ENCODE measurements at regions not wholly inside any gene's neighbourhood (a gene's known extent, or its start where the extent isn't known, plus 50 kb on each side); places are given as distances from the start of the nearest gene placed in this dataset.

DNA sequence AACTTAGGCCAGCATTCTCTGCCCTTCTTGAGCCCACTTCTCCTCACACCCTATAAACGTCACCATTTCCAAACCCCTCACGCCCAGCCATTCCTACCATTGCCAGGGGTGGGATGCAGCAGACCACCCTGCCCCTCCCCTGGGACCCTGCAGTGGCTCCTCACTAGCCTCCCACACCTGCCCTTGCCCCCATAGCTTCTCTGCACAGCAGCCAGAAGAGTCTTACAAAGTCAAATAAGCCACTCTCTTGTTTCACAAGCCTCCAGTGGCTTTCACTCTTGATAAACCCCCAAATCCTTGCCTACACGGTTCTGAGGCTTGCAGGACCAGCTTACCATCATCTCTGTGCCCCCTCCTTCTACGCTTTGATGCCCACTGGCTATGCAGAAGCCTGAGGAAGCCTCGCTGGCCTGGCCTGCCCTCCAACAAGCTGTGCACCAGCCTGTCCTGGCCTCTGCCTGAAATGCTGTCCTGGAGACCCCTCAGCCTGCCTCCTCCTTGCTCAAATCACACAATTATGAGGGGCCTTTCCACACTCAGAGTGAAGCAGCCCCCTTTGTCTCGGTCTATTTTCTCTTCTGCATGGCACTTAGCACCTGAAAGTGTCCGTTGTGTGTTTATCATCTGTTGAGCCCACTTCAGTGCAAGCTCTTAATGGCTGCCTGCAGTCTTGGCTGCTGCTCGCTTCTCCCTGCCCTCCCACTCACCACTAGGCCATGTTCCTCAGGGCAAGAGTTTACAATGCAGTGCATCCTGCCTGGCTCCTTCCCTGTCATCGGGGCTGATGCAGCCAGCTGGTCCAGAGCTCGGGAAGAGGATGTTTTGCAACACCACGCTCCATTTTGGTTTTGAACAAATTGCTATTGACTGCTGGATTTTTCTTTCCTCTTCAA is 82.6 kb upstream of the RGPD5 start:
- TF ChIP-seq, protein P1, sequence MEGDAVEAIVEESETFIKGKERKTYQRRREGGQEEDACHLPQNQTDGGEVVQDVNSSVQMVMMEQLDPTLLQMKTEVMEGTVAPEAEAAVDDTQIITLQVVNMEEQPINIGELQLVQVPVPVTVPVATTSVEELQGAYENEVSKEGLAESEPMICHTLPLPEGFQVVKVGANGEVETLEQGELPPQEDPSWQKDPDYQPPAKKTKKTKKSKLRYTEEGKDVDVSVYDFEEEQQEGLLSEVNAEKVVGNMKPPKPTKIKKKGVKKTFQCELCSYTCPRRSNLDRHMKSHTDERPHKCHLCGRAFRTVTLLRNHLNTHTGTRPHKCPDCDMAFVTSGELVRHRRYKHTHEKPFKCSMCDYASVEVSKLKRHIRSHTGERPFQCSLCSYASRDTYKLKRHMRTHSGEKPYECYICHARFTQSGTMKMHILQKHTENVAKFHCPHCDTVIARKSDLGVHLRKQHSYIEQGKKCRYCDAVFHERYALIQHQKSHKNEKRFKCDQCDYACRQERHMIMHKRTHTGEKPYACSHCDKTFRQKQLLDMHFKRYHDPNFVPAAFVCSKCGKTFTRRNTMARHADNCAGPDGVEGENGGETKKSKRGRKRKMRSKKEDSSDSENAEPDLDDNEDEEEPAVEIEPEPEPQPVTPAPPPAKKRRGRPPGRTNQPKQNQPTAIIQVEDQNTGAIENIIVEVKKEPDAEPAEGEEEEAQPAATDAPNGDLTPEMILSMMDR (IDR thresholded peaks at IDR 0.05), result no peak
- no peak for TF ChIP-seq POLR2A (IDR thresholded peaks at IDR 0.05)

All from thyroid gland (tissue), 4 donors.